ENCODE measurements at regions not wholly inside any gene's neighbourhood (a gene's known extent, or its start where the extent isn't known, plus 50 kb on each side); places are given as distances from the start of the nearest gene placed in this dataset.

DNA sequence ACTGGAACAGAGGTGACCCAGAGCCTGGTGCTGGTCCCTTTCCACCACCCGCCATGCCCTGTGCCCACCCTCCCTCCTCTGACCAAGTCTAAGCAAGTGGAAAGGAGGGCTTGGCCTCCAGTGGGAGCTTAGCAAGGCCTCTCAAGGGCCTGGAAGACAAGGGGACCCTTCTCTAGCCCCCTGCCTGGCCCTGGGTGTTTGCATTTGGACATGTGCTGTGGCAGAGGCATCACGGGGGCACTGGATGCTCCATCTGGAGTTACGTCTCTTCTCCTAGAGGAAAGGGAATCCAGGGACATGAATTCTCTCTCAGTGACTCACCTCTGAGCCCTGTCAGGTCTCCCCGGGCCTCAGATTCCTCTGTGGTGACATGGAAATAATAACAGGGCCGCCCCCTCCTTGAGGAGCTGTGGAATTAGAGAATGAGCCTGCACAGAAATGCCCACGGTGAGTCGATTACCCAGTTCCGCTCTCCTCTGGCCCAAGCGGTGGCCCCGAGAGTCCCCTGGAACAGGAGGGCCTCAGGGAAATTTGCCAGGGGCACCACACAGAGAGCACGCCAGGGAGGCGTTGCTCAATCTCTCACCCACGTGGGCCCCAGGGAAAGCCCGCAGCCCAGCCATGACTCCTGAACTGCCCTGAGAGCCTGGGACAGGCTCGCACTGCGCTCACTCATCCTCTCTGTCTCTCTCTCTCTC lies 189.6 kb downstream of the BCOR start:
- in situ Hi-C loops (cut with MboI; ENCODE audit: low sequenced_read_pairs) = no loop called here

DNA sequence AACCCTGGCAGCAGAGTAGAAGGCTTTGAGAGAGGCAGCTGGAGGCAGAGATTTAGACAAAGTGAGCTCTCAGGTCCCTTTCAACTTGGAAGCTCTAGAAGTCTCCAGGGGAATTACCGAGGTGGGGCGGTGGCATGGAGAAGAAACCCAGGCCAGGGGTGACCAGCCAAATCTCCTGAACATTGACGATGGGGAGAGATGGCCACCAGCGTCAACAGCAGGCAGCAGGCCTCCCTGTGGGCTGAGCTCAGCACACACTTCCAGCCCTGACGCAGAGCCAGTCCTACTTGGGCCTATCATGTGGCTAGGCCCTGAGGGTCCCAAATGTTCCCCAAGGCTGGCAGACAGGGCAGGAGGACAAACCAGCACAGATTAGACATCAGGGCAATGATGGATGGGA lies 187.8 kb downstream of the BCOR start:
- in situ Hi-C loops (cut with MboI; ENCODE audit: low sequenced_read_pairs) = no loop called here

DNA sequence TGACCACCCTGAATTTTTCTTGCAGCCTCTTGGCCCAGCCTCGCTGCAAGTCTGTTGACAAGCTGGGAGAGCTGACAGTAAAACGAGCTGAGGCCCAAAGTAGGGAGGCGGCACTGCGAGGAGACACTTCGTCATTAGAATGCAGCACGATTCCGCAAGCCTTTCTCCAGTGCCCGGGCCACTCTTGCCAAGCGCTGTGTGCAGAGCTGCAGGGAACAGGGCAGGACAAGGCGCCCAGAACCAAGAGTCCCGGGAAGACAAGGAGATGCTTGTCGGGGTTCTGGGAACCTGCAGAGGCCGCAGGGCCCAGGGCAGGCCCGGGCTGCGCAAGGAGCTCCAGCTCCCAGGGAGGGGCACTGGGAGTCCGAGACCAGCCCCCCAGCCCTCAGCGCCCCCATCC lies 187.1 kb downstream of the BCOR start:
- in situ Hi-C loops (cut with MboI; ENCODE audit: low sequenced_read_pairs) = no loop called here

DNA sequence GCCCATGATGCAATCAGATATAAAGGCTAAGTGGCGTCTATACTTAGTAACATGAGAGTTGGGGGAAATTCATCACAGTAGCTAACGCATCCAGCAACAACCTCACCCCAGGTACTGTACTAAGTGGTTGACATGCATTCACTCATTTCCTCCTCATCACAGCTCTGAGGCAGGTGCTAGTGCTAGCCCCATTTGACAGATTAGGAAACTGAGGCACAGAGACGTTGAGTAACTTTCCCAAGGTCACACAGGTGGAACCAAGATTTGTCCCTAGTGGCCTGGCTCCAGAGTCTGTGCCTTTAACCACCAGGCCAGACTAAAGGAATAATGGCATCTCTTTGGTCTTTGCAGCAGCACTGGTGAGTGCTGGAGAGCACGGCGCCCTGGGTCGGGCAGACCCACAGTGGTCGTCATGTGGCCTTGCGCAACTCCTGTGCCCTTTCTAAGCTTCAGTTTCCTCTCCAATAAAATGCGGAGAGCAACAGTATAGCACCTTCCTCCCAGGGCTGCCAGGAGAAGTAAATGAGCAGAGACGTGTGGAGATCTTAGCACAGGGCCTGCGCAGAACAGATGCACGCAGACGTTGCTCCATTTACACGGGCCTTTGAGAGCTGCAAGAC lies 186.4 kb downstream of the BCOR start:
- in situ Hi-C loops (cut with MboI; ENCODE audit: low sequenced_read_pairs) = no loop called here

DNA sequence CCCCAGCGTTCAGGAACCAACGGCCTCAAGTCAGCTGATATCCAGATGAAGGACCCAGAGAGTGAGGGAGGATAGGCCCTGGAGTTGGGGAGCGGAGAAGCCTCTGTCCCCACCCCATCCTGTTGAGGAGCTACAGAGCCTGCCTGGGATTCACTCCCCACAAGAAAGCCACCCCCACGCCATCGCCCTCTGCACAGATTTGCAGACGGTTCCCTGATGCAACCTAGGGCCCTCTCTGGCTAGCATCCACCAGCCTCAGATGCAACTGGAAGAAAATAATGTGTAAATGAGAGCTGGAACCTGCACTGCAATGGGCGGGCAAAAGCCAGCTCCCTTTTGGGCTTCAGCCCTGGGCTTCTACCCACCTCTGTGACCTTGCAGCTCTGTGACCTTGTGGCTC lies 185.6 kb downstream of the BCOR start:
- in situ Hi-C loops (cut with MboI; ENCODE audit: low sequenced_read_pairs) = no loop called here

DNA sequence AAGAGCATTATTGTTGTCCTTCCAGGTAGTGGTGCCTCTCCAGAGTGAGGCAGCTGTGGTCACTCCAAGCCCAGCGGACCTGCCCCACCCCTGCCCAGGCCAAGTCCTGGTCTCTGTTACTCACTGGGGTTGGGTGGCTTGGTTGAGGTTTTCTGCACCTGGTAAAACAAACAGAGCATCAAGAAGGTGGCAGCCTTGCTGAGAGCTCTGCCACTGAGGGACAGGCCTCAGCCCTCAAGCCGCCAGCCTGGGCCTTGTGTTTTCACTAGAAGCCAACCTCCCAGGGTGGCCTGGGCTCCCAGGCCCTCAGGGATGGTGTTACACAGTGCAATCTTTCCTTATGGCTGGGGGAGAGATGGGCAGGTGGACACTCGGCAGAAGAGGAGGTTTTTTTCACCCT lies 182.7 kb downstream of the BCOR start:
- in situ Hi-C loops (cut with MboI; ENCODE audit: low sequenced_read_pairs) = no loop called here

DNA sequence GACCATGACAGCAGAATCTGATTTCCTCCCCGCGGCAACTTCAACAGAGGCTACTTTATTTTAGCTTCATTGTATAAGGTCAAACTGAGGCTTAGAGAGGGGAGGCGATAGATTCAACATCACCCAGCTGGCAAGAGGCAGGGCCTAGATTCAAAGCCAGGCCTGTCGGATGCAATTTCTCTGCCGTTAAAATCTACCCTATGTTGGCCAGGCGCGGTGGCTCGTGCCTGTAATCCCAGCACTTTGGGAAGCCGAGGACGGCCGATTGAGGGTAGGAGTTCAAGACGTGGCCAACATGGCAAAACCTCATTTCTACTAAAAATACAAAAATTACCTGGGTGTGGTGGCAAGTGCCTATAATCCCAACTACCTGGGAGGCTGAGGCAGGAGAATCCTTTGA lies 182.2 kb downstream of the BCOR start:
- in situ Hi-C loops (cut with MboI; ENCODE audit: low sequenced_read_pairs) = no loop called here

DNA sequence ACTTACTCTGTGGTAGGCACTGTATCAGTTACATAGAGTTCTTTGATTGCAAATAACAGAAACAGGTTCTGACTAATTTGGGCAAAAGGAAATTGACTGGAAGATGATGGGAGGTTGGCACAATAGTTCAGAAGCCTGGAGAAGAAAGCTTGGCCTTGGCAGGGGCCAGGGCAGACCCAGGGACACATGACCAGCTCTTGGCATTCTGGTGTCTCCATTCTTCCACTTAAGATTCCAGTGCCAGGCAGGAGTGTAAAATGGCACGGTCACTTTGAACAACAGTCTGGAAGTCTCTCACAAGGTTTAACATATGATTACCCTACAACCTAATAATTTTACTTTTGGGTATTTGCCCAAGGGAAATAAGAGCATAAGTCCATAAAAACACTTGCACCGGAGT lies 175.9 kb downstream of the BCOR start:
- in situ Hi-C loops (cut with MboI; ENCODE audit: low sequenced_read_pairs) = no loop called here

DNA sequence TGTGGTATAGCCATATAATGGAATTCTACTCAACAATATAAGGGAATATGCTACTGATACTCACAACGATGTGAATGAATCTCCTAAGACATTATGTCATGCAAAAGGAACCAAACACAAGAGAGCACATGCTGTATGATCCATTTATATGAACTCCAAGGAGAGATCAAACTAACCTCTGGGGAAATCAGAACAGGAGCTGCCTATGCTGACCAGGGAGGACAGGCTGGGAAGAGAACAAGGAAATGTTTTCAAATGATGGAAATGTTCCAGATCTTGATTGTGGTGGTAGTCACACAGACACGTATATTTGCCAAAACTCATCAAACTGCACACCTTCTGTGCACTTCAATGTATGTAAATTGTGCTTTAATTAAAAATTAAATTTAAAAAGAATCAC lies 175.3 kb downstream of the BCOR start:
- in situ Hi-C loops (cut with MboI; ENCODE audit: low sequenced_read_pairs) = no loop called here

DNA sequence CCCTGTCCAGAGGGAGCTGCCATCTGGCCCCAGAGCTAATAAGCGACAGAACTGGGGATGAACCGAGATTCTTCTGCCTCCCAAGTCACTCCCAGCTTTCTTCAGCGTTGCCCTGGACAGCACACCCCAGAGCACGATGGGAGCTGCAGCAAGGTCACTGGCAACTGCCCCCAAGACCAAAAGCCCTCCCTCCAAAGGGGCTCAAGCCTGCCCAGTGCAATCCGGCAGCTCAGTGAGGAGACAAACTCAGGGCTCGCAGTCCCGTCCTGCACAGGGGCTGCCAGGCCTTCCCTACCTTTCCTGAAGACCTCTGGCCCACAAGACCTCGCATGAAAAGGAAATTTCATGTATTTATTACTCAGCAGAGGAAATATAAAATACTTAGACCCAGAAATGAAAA lies 174.8 kb downstream of the BCOR start:
- in situ Hi-C loops (cut with MboI; ENCODE audit: low sequenced_read_pairs) = no loop called here

DNA sequence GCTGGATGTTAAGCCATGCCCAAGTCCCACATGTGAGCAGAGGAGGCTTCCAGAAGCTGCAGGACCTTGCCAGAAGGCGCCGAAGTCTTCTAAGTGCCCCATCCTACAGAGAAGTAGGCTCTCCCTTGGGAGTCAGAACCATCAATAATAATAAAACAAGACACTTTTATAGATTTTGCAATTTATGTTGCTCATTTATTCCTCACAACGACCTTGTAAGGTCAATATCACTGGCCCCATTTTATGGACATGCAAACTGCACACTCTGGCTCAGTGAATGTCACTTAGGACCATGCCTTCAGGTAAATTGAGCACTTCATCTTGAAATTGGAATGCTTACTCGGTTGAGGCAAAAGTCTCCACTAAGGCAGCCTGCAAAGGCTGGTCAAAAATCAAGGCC lies 170.4 kb downstream of the BCOR start:
- in situ Hi-C loops (cut with MboI; ENCODE audit: low sequenced_read_pairs) = no loop called here

DNA sequence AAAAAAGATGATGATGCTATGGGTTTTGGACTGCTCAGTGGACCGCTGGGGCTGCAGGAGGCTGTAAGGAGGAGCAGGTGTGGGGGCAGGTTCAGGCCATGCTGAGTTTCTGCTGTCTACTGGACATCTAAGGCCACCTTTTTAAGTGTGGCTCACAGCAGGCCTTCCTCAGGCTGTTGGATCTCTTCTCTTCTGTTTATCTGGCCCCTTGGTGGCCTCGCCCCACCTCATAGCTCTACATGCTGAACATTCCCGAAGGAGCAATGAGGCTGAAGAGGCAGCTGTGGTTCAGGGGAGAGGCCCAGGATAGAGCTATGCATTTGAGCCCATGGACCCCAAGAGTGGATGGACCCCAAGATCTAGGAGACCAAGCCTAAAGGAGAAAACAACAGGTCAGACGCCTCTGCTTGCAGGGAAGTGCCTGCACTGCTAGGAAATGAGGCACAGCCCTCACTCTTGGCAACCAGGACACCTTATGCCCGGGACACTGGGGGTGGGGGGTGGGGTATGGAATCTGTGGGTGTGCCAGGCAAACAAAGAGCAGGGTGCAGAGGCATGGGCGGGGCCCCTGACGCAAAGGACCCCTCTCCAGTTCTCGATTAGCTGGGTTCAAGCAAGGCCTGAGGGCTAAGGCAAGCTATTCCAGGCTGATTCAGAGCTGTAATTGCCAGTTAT lies 168.9 kb downstream of the BCOR start:
- in situ Hi-C loops (cut with MboI; ENCODE audit: low sequenced_read_pairs) = no loop called here

DNA sequence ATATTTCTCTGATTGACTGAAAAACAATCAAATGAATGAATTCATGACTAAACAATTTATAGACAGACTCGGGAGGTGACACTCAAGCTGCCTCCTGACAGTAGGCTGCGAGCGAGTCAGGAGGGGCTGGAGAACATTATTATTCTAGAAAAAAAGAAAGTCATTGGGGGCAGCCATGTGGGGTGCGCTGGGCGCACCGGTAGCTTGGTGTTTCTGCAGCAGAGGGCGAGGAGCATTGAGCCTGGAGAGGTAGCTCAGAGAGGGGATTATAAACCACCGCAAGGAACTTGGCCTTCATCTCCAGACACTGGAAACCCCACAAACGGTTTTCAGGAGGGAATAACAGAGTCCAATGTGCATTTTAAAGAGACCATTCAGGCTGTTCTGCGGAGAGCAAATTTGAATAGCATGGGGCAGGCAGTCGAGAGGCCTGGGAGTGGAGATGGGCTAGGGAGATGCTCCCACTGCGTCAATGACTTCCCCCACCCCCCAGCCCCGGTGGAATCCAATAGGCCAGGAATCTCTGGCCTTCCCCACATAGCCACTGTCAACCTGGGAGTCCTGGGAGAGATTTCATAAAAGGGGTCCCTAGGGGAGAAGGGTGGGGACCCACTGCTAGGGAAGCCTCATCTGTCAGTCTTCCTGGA lies 168.3 kb downstream of the BCOR start:
- in situ Hi-C loops (cut with MboI; ENCODE audit: low sequenced_read_pairs) = no loop called here

DNA sequence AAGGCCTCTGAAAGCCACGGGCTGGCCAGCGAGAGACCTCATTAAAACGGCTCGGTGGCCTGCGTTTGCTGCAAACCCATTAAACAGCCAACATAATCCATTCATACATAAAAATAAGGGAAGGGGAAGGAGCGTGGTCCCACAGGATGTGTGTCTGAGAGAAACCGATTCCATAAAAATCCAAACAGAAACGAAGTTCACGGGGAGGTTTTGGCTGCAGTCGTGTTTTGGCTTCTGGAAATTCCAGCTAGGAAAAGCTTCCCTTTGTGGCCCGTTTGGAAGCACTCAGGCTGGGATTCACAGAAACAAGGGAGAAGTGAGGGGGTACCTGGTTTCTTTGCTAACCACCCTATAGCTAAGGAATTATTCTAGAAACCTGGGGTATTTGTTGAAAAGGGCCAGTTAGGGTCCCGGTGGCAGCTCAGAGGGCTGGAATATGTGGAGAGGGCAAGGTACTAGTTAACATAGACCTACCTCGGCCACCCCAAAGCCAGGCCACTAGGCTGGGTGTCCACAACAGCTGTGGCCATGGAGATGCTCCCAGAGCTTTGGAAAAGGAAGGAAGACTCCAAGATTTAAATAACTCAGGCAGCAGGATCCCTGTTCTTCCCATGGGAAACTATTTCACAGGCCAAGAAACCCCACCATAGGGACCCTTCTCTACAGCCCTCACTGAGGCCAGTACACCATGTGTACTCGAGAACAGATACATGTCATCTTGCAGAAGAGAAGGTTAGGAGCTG lies 166.8 kb downstream of the BCOR start:
- in situ Hi-C loops (cut with MboI; ENCODE audit: low sequenced_read_pairs) = no loop called here

DNA sequence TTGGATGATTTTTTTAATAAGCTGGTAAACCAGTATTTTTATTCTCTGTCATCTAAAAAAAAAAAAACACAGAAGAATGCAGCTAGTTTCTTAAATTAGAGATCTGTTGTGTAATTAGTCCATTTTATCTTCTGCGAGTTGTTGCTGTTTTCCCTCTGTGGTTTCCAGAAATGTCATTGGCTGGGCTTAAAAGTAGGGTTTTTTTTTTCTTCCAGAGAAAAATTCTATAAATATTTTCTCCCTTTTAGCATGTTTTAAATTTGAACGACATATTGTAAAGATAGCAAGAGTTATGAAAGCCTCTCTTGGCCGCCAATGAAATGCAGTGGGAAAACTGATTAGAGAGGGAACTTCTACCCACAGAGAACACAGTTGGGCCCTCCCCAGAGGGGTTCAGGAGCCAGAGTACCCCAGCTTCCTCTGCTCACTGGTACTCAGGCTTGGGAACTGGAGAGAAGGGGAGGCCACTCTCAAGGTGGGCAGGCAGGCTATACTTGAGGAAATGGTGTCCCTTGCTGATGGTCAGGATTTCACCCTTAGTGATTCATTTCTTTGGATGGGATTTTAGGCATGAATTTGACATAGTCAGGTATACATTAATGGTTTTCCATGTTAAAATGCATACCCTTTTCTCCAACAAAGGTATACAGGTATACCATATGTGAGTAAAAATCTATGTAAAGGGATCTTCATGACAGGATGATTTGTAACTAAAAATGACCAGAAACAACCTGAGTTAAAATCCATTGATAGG lies 166.1 kb downstream of the BCOR start:
- in situ Hi-C loops (cut with MboI; ENCODE audit: low sequenced_read_pairs) = no loop called here

DNA sequence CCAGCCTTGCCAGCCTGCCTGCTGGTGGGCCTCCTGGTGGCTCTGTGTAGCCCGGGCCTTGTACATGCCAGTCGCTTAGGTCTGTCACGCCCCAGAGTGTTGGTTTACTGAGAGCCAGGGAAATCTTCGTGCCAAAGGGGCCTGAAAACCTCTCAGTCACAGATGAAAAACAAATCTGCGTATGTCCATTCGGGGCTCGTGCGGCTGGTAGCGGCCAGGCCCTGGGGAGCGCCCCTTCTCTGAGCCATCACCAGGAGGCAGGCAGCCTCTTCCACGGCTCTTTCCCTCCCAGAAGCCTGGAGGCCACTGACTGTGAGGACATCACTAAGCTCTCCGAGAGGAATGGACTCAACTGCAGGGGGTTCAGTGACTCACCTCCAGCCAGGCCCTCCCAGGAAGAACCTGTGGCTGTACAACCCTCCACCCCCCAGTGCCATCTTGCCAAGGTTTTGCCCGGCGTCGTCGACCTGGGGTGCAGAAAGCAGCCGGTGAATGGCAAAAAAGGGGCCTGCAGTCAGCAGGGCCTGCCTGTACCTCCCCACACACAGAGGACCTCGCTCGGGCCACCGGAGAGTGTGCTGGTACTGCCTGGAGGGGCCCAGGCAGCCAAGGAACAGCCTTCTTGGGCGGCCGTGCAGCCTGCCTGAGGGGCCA lies 162.2 kb downstream of the BCOR start:
- in situ Hi-C loops (cut with MboI; ENCODE audit: low sequenced_read_pairs) = no loop called here

DNA sequence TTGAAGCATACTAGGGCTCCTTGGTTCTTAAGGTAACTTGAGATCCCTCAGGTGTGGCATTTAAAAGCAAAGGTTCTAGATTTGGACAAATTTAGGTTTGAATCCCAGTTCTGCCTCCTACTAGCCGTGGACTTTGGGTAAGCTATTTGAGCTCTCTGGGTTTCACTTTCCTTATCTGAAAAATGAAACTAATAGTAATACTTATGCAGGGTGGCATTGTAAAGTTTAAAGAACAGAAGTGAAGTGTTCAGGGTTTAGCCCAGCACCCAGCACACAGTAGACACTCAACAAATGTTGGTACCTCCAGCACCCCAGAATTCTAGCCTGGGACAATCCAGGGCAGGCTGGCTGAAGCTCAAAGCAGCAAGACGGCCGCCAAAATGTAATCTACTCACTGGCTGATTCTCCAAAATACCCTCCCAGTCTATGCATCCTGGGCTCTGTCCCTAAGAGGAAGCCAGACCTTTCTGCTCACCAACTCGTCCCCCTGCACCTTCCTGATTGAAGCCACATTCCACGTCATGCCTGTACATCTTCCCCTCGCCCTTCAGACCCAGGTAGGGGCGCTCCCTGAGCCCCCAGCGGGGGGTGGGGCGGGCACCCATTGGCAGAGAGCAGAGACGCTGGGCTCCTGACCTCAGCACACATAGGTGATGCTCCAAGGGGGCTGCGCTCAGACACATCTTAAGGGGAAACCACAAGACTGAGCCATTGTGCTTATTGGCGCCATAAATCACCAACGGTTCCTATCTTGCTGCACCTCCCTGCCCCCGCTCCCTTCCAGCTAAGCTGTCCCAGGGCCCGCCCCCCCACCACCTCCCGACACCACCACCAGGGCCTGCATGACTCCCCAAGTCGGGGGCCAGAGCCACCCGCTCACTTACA lies 160.6 kb downstream of the BCOR start:
- in situ Hi-C loops (cut with MboI; ENCODE audit: low sequenced_read_pairs) = no loop called here

DNA sequence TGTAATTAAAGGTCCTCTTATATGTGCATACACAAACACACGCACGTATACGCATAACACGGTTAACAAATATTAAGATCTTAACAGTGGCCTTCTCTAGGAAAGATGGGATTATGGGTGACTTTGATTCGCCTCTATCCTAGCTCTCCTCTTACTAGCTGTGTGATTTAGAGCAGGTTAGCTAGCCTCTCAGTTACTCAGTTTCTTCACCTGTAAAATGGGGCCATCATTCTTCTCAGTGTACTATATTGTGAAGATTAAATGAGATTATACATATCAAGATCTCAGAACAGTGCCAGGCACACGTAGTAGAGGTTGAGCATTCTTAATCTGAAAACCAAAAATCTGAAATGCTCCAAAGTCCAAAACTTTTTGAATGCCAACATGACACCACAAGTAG lies 159.3 kb downstream of the BCOR start:
- in situ Hi-C loops (cut with MboI; ENCODE audit: low sequenced_read_pairs) = no loop called here

DNA sequence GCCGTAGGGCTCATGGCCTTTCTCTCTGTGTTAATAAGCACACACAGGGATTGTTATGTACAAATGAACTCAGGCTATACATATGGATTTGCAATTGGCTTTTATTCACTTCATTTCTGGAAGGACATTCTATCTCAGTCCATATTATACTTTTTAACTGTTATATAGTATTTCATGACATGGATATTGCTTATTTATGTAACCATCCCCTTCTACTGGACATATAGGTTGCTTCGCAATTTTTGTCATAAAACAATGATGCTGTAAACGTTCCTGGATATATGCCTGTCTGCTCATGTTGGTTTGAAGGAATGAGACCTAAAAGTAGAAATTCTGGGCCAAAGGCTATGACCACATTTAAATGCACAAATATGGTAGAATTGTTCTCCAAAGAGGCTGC lies 158.1 kb downstream of the BCOR start:
- in situ Hi-C loops (cut with MboI; ENCODE audit: low sequenced_read_pairs) = no loop called here

Data from HL-60/S4 treated with retinoic acid at 250 ng/mL for 4 days and 3 days (cell line).